GM21576 (cell line): ENCODE measurements at regions not wholly inside any gene's neighbourhood (a gene's known extent, or its start where the extent isn't known, plus 50 kb on each side); places are given as distances from the start of the nearest gene placed in this dataset.
"Not testable (repeated sequence)": the region's sequence is repeated elsewhere in the genome, so short reads cannot be mapped to it uniquely, and the experiment has no call there.

Source experiments
- ATAC-seq: cut with Tn5 transposase; IDR thresholded peaks from one replicate; pipeline ENCODE4 v1.9.1; 2021; ENCODE audit warnings: mild to moderate bottlenecking, moderate library complexity; ENCODE audit not compliant: unreplicated experiment

GRCh38 chr7:41438705-41439514, 264.0 kb downstream of the INHBA start:
- ATAC-seq: no peak

GRCh38 chr7:41437257-41438196, 265.4 kb downstream of the INHBA start:
- ATAC-seq: no peak

- no peak for ATAC-seq
These were observed 266.8 kb downstream of the INHBA start for GRCh38 chr7:41436139-41436538.

GRCh38 chr7:41435020-41435419, 267.9 kb downstream of the INHBA start:
- ATAC-seq: not testable (repeated sequence)

- ATAC-seq: no peak
These were observed 271.2 kb downstream of the INHBA start for GRCh38 chr7:41431671-41432070.

GRCh38 chr7:41428381-41428780, 274.5 kb downstream of the INHBA start:
- no peak for ATAC-seq

GRCh38 chr7:41425926-41426325, 277.0 kb downstream of the INHBA start:
- ATAC-seq: no peak

- ATAC-seq: no peak
These were observed 281.8 kb downstream of the INHBA start for GRCh38 chr7:41421056-41421455.

GRCh38 chr7:41420421-41420820, 282.5 kb downstream of the INHBA start:
- no peak for ATAC-seq

GRCh38 chr7:41418337-41418736, 284.6 kb downstream of the INHBA start:
- ATAC-seq: no peak

- ATAC-seq: no peak
These were observed 286.7 kb downstream of the INHBA start for GRCh38 chr7:41416208-41416595.

GRCh38 chr7:41415471-41416207, 287.3 kb downstream of the INHBA start:
- no peak for ATAC-seq

- ATAC-seq: no peak
These were observed 287.8 kb downstream of the INHBA start for GRCh38 chr7:41415051-41415450.

- no peak for ATAC-seq
These were observed 298.4 kb downstream of the INHBA start for GRCh38 chr7:41404375-41405074.

GRCh38 chr7:41403291-41403690, 299.6 kb downstream of the INHBA start:
- ATAC-seq: no peak

- no peak for ATAC-seq
These were observed 301.1 kb downstream of the INHBA start for GRCh38 chr7:41401833-41402232.

- no peak for ATAC-seq
These were observed 303.7 kb downstream of the INHBA start for GRCh38 chr7:41399171-41399570.

- no peak for ATAC-seq
These were observed 311.1 kb downstream of the INHBA start for GRCh38 chr7:41391818-41392217.

- not testable (repeated sequence) for ATAC-seq
These were observed 314.0 kb downstream of the INHBA start for GRCh38 chr7:41388933-41389332.

- ATAC-seq: no peak
These were observed 316.9 kb downstream of the INHBA start for GRCh38 chr7:41385996-41386395.

GRCh38 chr7:41384418-41384817, 318.5 kb downstream of the INHBA start:
- no peak for ATAC-seq
